Activated gamma-delta T cell (primary cell): ENCODE measurements at regions not wholly inside any gene's neighbourhood (a gene's known extent, or its start where the extent isn't known, plus 50 kb on each side); places are given as distances from the start of the nearest gene placed in this dataset.

Source experiments
- DNase-seq: peaks from one replicate; lab custom pipeline; 2025; lab: John Stamatoyannopoulos, UW

- no peak for DNase-seq
Measured at GRCh38 chr2:12348216-12348615, 368.5 kb upstream of the TRIB2 start.

GRCh38 chr2:12350821-12351220 is 365.9 kb upstream of the TRIB2 start:
- no peak for DNase-seq

GRCh38 chr2:12352889-12353288 is 363.8 kb upstream of the TRIB2 start:
- DNase-seq: no peak

GRCh38 chr2:12361506-12361905 is 355.2 kb upstream of the TRIB2 start:
- no peak for DNase-seq

- no peak for DNase-seq
Measured at GRCh38 chr2:12363138-12363537, 353.6 kb upstream of the TRIB2 start.

- DNase-seq: no peak
Measured at GRCh38 chr2:12363569-12363968, 353.2 kb upstream of the TRIB2 start.

- DNase-seq: no peak
Measured at GRCh38 chr2:12369566-12369965, 347.2 kb upstream of the TRIB2 start.

- no peak for DNase-seq
Measured at GRCh38 chr2:12376025-12376424, 340.7 kb upstream of the TRIB2 start.

GRCh38 chr2:12379143-12379542 is 337.6 kb upstream of the TRIB2 start:
- DNase-seq: no peak

GRCh38 chr2:12381543-12382325 is 335.0 kb upstream of the TRIB2 start:
- DNase-seq: no peak

- DNase-seq: no peak
Measured at GRCh38 chr2:12382366-12382765, 334.4 kb upstream of the TRIB2 start.

- no peak for DNase-seq
Measured at GRCh38 chr2:12389344-12390045, 327.2 kb upstream of the TRIB2 start.

- no peak for DNase-seq
Measured at GRCh38 chr2:12391116-12391515, 325.6 kb upstream of the TRIB2 start.

GRCh38 chr2:12396699-12397098 is 320.0 kb upstream of the TRIB2 start:
- no peak for DNase-seq

GRCh38 chr2:12397854-12398253 is 318.9 kb upstream of the TRIB2 start:
- DNase-seq: no peak

GRCh38 chr2:12399240-12399639 is 317.5 kb upstream of the TRIB2 start:
- no peak for DNase-seq

- DNase-seq: no peak
Measured at GRCh38 chr2:12400543-12400942, 316.2 kb upstream of the TRIB2 start.

GRCh38 chr2:12402440-12403139 is 314.1 kb upstream of the TRIB2 start:
- DNase-seq: no peak

- DNase-seq: no peak
Measured at GRCh38 chr2:12404497-12404896, 312.2 kb upstream of the TRIB2 start.

- no peak for DNase-seq
Measured at GRCh38 chr2:12407160-12407559, 309.6 kb upstream of the TRIB2 start.

GRCh38 chr2:12412898-12413305 is 303.8 kb upstream of the TRIB2 start:
- DNase-seq: no peak

GRCh38 chr2:12415536-12415935 is 301.2 kb upstream of the TRIB2 start:
- DNase-seq: no peak

GRCh38 chr2:12416600-12416999 is 300.1 kb upstream of the TRIB2 start:
- no peak for DNase-seq
